ENCODE measurements at regions not wholly inside any gene's neighbourhood (a gene's known extent, or its start where the extent isn't known, plus 50 kb on each side); places are given as distances from the start of the nearest gene placed in this dataset.

- no peak for DNase-seq
Measured at GRCh38 chr4:35926788-35927187, 317.5 kb downstream of the ARAP2 start.

GRCh38 chr4:35933901-35934300 is 310.4 kb downstream of the ARAP2 start:
- DNase-seq: no peak

DNA sequence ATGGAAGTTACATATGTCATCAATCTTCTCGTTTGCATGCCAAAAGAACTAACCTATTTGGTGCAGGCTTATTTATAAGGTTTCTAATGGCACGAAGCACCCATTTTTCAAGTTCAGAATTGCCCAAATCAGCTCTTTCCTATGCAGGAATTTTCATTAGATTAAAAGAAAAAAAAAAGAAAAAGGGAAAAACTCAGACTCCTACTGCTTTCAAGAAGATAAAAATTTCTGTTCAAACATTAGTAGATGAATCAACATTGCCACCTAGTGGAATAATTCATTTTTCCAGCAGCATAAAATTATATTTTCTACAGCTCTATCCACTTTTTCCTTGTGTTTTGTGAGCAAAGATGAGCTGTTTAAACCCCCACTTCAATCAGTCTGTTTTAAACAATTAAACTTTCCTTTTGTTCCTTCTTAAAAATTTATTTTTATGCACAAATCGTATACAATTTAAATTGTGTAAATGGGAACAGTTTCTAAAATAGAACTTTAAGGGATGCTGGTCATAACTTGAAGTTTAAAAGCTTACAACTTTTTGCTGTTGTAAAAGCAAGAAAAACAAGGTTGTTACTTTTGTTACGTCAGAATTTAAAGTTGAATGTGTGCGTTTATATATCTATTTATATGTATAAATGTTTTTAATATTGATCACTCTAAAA is 309.9 kb downstream of the ARAP2 start:
- peak; percentile 22 for DNase-seq

GRCh38 chr4:35938936-35939335 is 305.4 kb downstream of the ARAP2 start:
- DNase-seq: no peak

DNA sequence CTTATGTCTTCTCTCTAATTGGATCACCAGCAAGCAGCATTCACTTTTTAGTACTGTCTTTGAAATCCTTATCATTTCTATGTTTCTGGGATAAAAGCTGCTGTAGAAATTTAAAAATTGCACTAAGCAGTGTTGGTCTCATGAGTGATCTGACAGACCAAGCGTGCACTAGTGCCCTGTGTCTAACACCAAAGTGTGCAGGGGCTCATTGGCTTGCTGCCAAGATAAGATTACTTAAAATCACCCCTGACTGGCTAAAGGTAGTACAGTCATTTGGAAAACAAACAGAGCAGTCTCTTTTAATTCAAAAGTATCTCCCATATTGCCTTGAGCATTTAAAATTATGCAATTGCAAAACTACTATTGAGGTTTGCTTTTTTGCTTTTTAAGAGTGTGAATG is 304.6 kb downstream of the ARAP2 start:
- DNase-seq: no peak

- DNase-seq: no peak
Measured at GRCh38 chr4:35942092-35942491, 302.2 kb downstream of the ARAP2 start.

GRCh38 chr4:35943606-35944005 is 300.7 kb downstream of the ARAP2 start:
- DNase-seq: no peak

- DNase-seq: no peak
Measured at GRCh38 chr4:35948171-35948570, 296.1 kb downstream of the ARAP2 start.

DNA sequence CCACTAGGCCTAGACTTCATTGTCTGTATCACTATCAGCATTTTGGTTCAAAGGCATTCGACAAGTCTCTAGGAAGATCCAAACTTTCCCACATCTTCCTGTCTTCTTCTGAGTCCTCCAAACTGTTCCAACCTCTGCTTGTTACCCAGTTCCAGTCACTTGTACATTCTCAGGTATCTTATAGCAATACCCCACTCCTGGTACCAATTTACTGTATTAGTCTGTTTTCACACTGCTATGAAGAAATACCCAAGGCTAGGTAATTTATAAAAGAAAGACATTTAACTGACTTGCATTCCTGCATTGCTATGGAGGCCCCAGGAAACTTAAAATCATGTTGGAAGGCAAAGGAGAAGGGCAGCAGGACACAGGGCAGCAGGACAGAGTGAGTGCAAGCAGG is 293.9 kb downstream of the ARAP2 start:
- DNase-seq: no peak

DNA sequence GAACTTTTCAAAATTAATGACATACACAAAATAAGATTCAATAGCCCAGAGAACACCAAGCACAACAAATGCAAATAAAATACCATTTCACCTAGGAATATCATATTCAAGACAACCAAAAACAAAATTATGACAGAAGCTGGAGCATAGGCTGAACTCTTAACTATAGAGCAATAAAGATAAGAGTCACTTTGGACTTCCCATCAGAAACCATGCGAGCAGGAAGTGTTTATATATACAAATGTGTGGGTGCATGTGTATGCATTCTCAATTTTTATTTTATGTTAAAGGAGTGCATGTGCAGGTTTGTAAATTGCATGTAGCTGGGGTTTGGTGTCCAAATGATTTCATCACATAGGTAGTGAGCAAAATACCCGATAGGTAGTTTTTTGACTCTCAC is 291.6 kb downstream of the ARAP2 start:
- DNase-seq: no peak

GRCh38 chr4:35963383-35963782 is 280.9 kb downstream of the ARAP2 start:
- DNase-seq: no peak

GRCh38 chr4:35963974-35964515 is 280.3 kb downstream of the ARAP2 start:
- DNase-seq: no peak

- no peak for DNase-seq
Measured at GRCh38 chr4:35965300-35965699, 279.0 kb downstream of the ARAP2 start.

- peak; percentile 6 for DNase-seq
Measured at GRCh38 chr4:35966566-35966965, 277.7 kb downstream of the ARAP2 start.

GRCh38 chr4:35970366-35970960 is 273.9 kb downstream of the ARAP2 start:
- peak; percentile 52 for DNase-seq

- DNase-seq: no peak
Measured at GRCh38 chr4:35972814-35973213, 271.5 kb downstream of the ARAP2 start.

- peak; percentile 53 for DNase-seq
Measured at GRCh38 chr4:35975617-35976355, 268.5 kb downstream of the ARAP2 start.

DNA sequence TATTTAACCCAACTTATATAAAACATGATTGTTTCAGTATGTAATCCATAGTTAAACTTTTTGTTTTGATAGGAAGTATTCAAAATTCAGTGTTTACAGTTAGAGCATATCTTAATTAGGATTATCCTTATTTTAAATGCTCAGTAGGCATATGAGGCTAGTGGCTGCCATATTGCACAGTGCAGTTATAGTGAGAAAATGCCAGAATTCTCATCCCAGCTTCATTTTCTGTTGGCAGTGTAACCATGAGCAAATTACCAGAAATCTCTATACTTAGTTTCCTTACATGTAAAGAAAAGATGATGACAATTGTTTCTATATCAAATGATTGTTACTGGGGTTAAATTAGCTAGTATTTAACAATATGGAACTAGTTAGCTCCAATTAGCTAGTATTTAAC is 265.8 kb downstream of the ARAP2 start:
- DNase-seq: no peak

GRCh38 chr4:35982318-35982717 is 262.0 kb downstream of the ARAP2 start:
- no peak for DNase-seq

- no peak for DNase-seq
Measured at GRCh38 chr4:35986537-35986936, 257.8 kb downstream of the ARAP2 start.

DNA sequence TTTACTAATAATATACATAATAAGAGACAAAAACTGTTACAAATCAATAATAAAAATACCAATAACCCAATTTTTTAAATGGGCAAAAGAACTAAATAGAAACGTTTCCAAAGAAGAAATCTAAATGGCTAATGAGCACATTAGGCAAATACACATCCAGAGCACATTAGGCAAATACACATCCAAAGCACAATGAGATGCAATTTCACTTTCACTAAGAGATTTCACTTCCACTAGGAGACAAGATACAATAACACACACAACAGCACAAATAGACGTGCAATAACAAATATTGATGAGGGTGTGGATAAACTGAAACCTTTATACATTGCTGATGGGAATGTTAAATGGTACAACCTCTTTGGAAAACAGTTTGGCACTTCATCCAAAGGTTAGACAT is 250.7 kb downstream of the ARAP2 start:
- DNase-seq: no peak

GRCh38 chr4:36000941-36001557 is 243.3 kb downstream of the ARAP2 start:
- DNase-seq: no peak

DNA sequence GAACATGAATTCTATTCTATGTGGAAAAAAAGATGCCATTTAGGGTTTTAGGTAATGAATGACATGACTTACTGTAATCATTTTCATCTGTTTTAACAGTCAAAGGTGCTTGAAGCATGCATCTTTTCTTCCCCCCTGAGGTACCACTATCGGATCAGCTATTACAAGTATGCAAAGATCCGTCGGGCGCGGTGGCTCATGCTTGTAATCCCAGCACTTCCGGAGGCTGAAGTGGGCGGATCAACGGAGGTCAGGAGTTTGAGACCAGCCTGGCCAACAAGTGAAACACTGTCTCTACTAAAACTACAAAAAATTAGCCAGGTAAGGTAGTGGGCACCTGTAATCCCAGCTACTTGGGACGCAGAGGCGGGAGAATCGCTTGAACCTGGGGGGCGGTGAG is 241.3 kb downstream of the ARAP2 start:
- DNase-seq: no peak

Measured in activated CD4-positive, alpha-beta T cell treated with anti-CD3 and anti-CD28 coated beads, Interleukin-10, Interleukin-2, amounts not matched to agents 100 ng/mL and 50 ng/mL, durations not matched to agents 16 hours and 8 hours (primary cell).